IMR-90 (cell line): ENCODE measurements at regions not wholly inside any gene's neighbourhood (a gene's known extent, or its start where the extent isn't known, plus 50 kb on each side); places are given as distances from the start of the nearest gene placed in this dataset.

Experiments
- ATAC-seq: fragments of 200-7000 bp; cut with Tn5 transposase; 2 replicates; pipeline ENCODE4 v1.9.1; 2020; ENCODE audit warnings: low read depth, mild to moderate bottlenecking, moderate library complexity
- BruUV-seq: library from RNA; stranded (reverse); fragments of 400-500 nt; replicated peaks from 2 replicates; lab custom pipeline; 2021; lab: Mats Ljungman, UMichigan
- CTCF ChIA-PET: fragments of 300-600 bp; formaldehyde crosslinking; extraction: SDS; loops from one replicate; lab custom pipeline; 2021; ENCODE audit warnings: antibody characterized with exemption; lab: Yijun Ruan, JAX
- POLR2A ChIA-PET: fragments of 300-600 bp; sonication (Branson Sonifier 250); formaldehyde crosslinking; loops from one replicate; lab custom pipeline; 2022; ENCODE audit warnings: antibody characterized with exemption; ENCODE audit not compliant: unreplicated experiment; lab: Charles Lee
- DNase-seq: peaks from one replicate; pipeline ENCODE4 v3.0.0; 2013
- H2AFZ ChIP-seq: replicated peaks from 2 replicates; pipeline ENCODE3; 2013; ENCODE audit warnings: low read length, mild to moderate bottlenecking; ENCODE audit not compliant: poor library complexity
- H2AK5ac ChIP-seq: 2 replicates; pipeline ENCODE4 v1.6.1; 2013; ENCODE audit warnings: low read depth, low read length, inconsistent platforms
- H2AK9ac ChIP-seq: replicated peaks from 2 replicates; pipeline ENCODE3; 2013; ENCODE audit warnings: mild to moderate bottlenecking, low read depth, low read length, moderate library complexity; ENCODE audit not compliant: poor library complexity
- H2BK120ac ChIP-seq: 2 replicates; pipeline ENCODE4 v1.6.1; 2013; ENCODE audit warnings: low read depth, low read length, inconsistent platforms
- H2BK15ac ChIP-seq: 3 replicates; pipeline ENCODE4 v1.6.1; 2013; ENCODE audit warnings: low read depth, low read length, inconsistent platforms
- H2BK20ac ChIP-seq: 2 replicates; pipeline ENCODE4 v1.6.1; 2013; ENCODE audit warnings: low read depth, mild to moderate bottlenecking, inconsistent platforms, low read length, moderate library complexity
- H2BK5ac ChIP-seq: 2 replicates; pipeline ENCODE4 v1.6.1; 2013; ENCODE audit warnings: mild to moderate bottlenecking, low read depth, low read length, inconsistent platforms; ENCODE audit not compliant: poor library complexity, severe bottlenecking
- H3K14ac ChIP-seq: replicated peaks from 2 replicates; pipeline ENCODE4 v1.6.1; 2013; ENCODE audit warnings: low read depth, low read length, inconsistent platforms
- H3K18ac ChIP-seq: 2 replicates; pipeline ENCODE4 v1.6.1; 2013; ENCODE audit warnings: low read depth, low read length, control low read depth
- H3K23ac ChIP-seq: 2 replicates; pipeline ENCODE4 v1.6.1; 2013; ENCODE audit warnings: low read depth, low read length, inconsistent platforms
- H3K27ac ChIP-seq: 2 replicates; pipeline ENCODE4 v1.5.1; 2013; ENCODE audit warnings: mild to moderate bottlenecking, control low read depth, low read length; ENCODE audit not compliant: insufficient read depth
- H3K27me3 ChIP-seq: 2 replicates; pipeline ENCODE4 v1.6.1; 2013; ENCODE audit warnings: low read length; ENCODE audit not compliant: control insufficient read depth, insufficient read depth
- H3K36me3 ChIP-seq: 2 replicates; pipeline ENCODE4 v1.6.1; 2013; ENCODE audit warnings: low read length, mixed read lengths; ENCODE audit not compliant: control insufficient read depth, insufficient read depth
- H3K4ac ChIP-seq: 2 replicates; pipeline ENCODE4 v1.6.1; 2013; ENCODE audit warnings: low read depth, low read length, inconsistent platforms
- H3K4me1 ChIP-seq: 2 replicates; pipeline ENCODE4 v1.6.1; 2013; ENCODE audit warnings: low read length, mixed read lengths; ENCODE audit not compliant: control insufficient read depth, insufficient read depth
- H3K4me2 ChIP-seq: 2 replicates; pipeline ENCODE4 v1.6.1; 2013; ENCODE audit warnings: low read depth, mild to moderate bottlenecking, control low read depth, low read length, moderate library complexity
- H3K4me3 ChIP-seq: 2 replicates; pipeline ENCODE4 v1.5.1; 2013; ENCODE audit warnings: low read depth, mild to moderate bottlenecking, control low read depth, low read length, moderate library complexity; ENCODE audit not compliant: insufficient read depth
- H3K56ac ChIP-seq: 2 replicates; pipeline ENCODE4 v1.6.1; 2013; ENCODE audit warnings: low read length, inconsistent platforms; ENCODE audit not compliant: insufficient read depth; ENCODE audit errors: extremely low read depth
- H3K79me1 ChIP-seq, 2 experiments: 2 replicates each; pipeline ENCODE4 v1.6.1; 2013; ENCODE audit warnings: low read length in 2 of 2, inconsistent platforms in 1 of 2, low read depth in 1 of 2
- H3K9ac ChIP-seq: 2 replicates; pipeline ENCODE4 v1.6.1; 2013; ENCODE audit warnings: low read depth, low read length, control low read depth
- H3K9me1 ChIP-seq: 2 replicates; pipeline ENCODE4 v1.6.1; 2013; ENCODE audit warnings: low read length, inconsistent platforms; ENCODE audit not compliant: insufficient read depth
- H3K9me3 ChIP-seq: 2 replicates; pipeline ENCODE4 v1.6.1; 2013; ENCODE audit warnings: low read length; ENCODE audit not compliant: control insufficient read depth, insufficient read depth
- H4K20me1 ChIP-seq: 2 replicates; pipeline ENCODE4 v1.6.1; 2013; ENCODE audit warnings: low read length, inconsistent platforms; ENCODE audit not compliant: insufficient read depth
- H4K5ac ChIP-seq: 2 replicates; pipeline ENCODE4 v1.6.1; 2013; ENCODE audit warnings: mild to moderate bottlenecking, low read depth, low read length, control low read depth
- H4K8ac ChIP-seq, 2 experiments: 2 replicates each; pipeline ENCODE4 v1.6.1; 2013; ENCODE audit warnings: low read depth in 2 of 2, low read length in 2 of 2, control low read depth in 1 of 2, inconsistent platforms in 1 of 2
- H4K91ac ChIP-seq: 2 replicates; pipeline ENCODE4 v1.6.1; 2013; ENCODE audit warnings: low read depth, low read length, inconsistent platforms; ENCODE audit not compliant: insufficient read depth
- BHLHE40 ChIP-seq: fragments of 150-350 bp; IDR thresholded peaks from 2 replicates; pipeline ENCODE4 v1.6.1; 2016; ENCODE audit warnings: mild to moderate bottlenecking, low read depth, low read length
- CEBPB ChIP-seq: IDR thresholded peaks from 2 replicates; pipeline ENCODE4 v1.6.1; 2012; ENCODE audit warnings: low read depth, low read length, improper control_type of control experiment
- CHD1 ChIP-seq: IDR thresholded peaks from 2 replicates; pipeline ENCODE4 v1.6.1; 2012; ENCODE audit warnings: low read depth, low read length, improper control_type of control experiment
- CTCF ChIP-seq: conservative IDR thresholded peaks from 2 replicates; pipeline ENCODE4 v1.5.1; 2012; ENCODE audit warnings: mild to moderate bottlenecking, low read depth, low read length, improper control_type of control experiment
- ELK1 ChIP-seq: fragments of 150-350 bp; IDR thresholded peaks from 2 replicates; pipeline ENCODE4 v1.6.1; 2016; ENCODE audit warnings: low read depth, mild to moderate bottlenecking, low read length, moderate library complexity, borderline replicate concordance
- FOS ChIP-seq: fragments of 150-350 bp; IDR thresholded peaks from 2 replicates; pipeline ENCODE4 v1.6.1; 2016; ENCODE audit warnings: low read depth, low read length
- MAFK ChIP-seq: IDR thresholded peaks from 2 replicates; pipeline ENCODE4 v1.6.1; 2012; ENCODE audit warnings: low read depth, low read length, improper control_type of control experiment
- MAZ ChIP-seq: IDR thresholded peaks from 2 replicates; pipeline ENCODE4 v1.6.1; 2012; ENCODE audit warnings: low read depth, mild to moderate bottlenecking, low read length, improper control_type of control experiment, moderate library complexity, borderline replicate concordance
- MXI1 ChIP-seq: IDR thresholded peaks from 2 replicates; pipeline ENCODE4 v1.6.1; 2012; ENCODE audit warnings: low read depth, mild to moderate bottlenecking, low read length, moderate library complexity, borderline replicate concordance
- NFE2L2 ChIP-seq: fragments of 150-350 bp; IDR thresholded peaks from 2 replicates; pipeline ENCODE4 v1.6.1; 2016; ENCODE audit warnings: low read depth, mild to moderate bottlenecking, low read length
- POLR2A ChIP-seq: IDR thresholded peaks from 2 replicates; pipeline ENCODE4 v1.6.1; 2012; ENCODE audit warnings: mild to moderate bottlenecking, low read depth, low read length
- RAD21 ChIP-seq: IDR thresholded peaks from 2 replicates; pipeline ENCODE4 v1.6.1; 2012; ENCODE audit warnings: low read length, improper control_type of control experiment
- RCOR1 ChIP-seq: IDR thresholded peaks from 2 replicates; pipeline ENCODE4 v1.6.1; 2012; ENCODE audit warnings: mild to moderate bottlenecking, low read length, improper control_type of control experiment; ENCODE audit not compliant: insufficient replicate concordance
- RFX5 ChIP-seq: IDR thresholded peaks from 2 replicates; pipeline ENCODE4 v1.8.0; 2012; ENCODE audit warnings: low read depth, mild to moderate bottlenecking, low read length, moderate library complexity
- SMC3 ChIP-seq: fragments of 150-350 bp; IDR thresholded peaks from 2 replicates; pipeline ENCODE4 v1.6.1; 2016; ENCODE audit warnings: low read depth, mild to moderate bottlenecking, antibody characterized with exemption, low read length, moderate library complexity
- WGBS, 2 experiments: methylation state at CpG; one replicate each; pipeline versions ENCODE4 v1.1.5 to v1.1.7; 2013; ENCODE audit warnings: missing lambda C conversion rate in 2 of 2; ENCODE audit not compliant: insufficient read length in 1 of 2; ENCODE audit errors: extremely low coverage in 2 of 2; 5-methylcytosine and 5-hydroxymethylcytosine counted together
- dilution Hi-C: fragments of 300-500 bp; cut with HindIII; formaldehyde crosslinking; loops from one replicate; pipeline ENCODE4 v1.14.3; 2018; ENCODE audit warnings: low sequenced_read_pairs; ENCODE audit not compliant: unreplicated experiment
- in situ Hi-C: fragments of 300-500 bp; cut with MboI; formaldehyde crosslinking; loops from 3 replicates; pipeline ENCODE4 v1.14.3; 2019; ENCODE audit warnings: low sequenced_read_pairs, inconsistent platforms, mixed read lengths
- intact Hi-C: fragments of 100-400 bp; cut with micrococcal nuclease; formaldehyde crosslinking; loops from 2 replicates; pipeline ENCODE4 v1.10.0; 2022

GRCh38 chr10:62456611-62457101 is 82.5 kb downstream of the ZNF365 start (continued):
- TF ChIP-seq RCOR1, result no peak
- no peak for TF ChIP-seq MXI1
- TF ChIP-seq BHLHE40, result no peak
- TF ChIP-seq FOS, result no peak

- Histone ChIP-seq H3K14ac (no peak overlapping the region), H2AK9ac (no peak overlapping the region), H4K20me1 (no peaks in the 10 kb centered on the region), H3K4me1 (peaks cover 6% of the 10 kb centered on the region), H3K4ac (no peak overlapping the region), H3K79me1 (no peaks in the 10 kb centered on the region), H4K91ac (no peak overlapping the region), H3K4me2 (no peak overlapping the region), H3K9me1 (peaks cover 3% of the 10 kb centered on the region; the same call in 1 of the 2 replicates), H3K36me3 (no peaks in the 10 kb centered on the region), H3K27ac (no peak overlapping the region), H2BK15ac (no peak overlapping the region), H2AFZ (no peak overlapping the region), H3K9ac (no peak overlapping the region), H3K23ac (no peak overlapping the region), H3K9me3 (no peaks in the 10 kb centered on the region), H2AK5ac (0 out of 2 replicates have a peak overlapping the region, but pooled peaks have one; percentile 4), H3K4me3 (no peak overlapping the region), H2BK20ac (no peak overlapping the region), H4K8ac (no peak overlapping the region; a peak in 1 of 4 replicates), H3K56ac (no peak overlapping the region), H3K18ac (no peak overlapping the region), H3K27me3 (no peaks in the 10 kb centered on the region), H2BK5ac (no peak overlapping the region), H2BK120ac (peak overlapping the region; percentile 35; the same call in 1 of the 2 replicates), H4K5ac (no peak overlapping the region)
- no TSS peak for BruUV-seq
- TF ChIP-seq CTCF (no peak), NFE2L2 (no peak), CEBPB (no peak), BHLHE40 (no peak), RAD21 (no peak), RFX5 (no peak), ELK1 (no peak), MAFK (no peak), SMC3 (no peak), CHD1 (no peak), MAZ (no peak), POLR2A (no peak), RCOR1 (no peak)
- in situ Hi-C loops (no loop called here), dilution Hi-C loops (no loop called here), intact Hi-C loops (no loop called here)
- DNase-seq, result no peak
- CTCF ChIA-PET, result no interaction called here
- POLR2A ChIA-PET, result no interaction called here
- no CpG with 5 or more reads among the region's 2 CpGs for WGBS, 2 experiments
- ATAC-seq, result no peak
Measured at GRCh38 chr10:62457196-62457595, 83.0 kb downstream of the ZNF365 start.
